ENCODE measurements at regions not wholly inside any gene's neighbourhood (a gene's known extent, or its start where the extent isn't known, plus 50 kb on each side); places are given as distances from the start of the nearest gene placed in this dataset.

DNA sequence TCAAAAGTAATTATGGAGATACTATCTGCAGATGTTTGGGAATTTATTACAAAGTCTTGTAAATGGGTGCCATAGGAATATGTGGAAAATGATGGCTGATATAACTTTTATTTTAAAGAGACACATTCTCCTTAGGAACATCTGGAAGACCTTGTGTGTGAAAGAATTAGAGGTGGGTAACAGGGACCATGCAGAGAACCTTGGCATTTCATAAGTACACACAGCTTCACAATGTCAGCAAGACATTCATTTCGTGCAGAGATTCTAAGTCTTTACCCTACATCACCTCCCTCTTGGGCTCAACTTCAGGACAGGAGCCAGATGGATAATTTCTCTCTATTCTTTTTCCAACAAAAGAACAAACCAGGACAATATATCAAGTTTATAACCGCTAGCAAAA is 458.1 kb upstream of the INTU start:
- Histone ChIP-seq H3K36me3 (no peaks in the 10 kb centered on the region), H3K4me3 (ENCODE audit: low read depth, low read length) (no peak overlapping the region), H3K27me3 (ENCODE audit: insufficient read depth, low read depth, severe bottlenecking) (no peaks in the 10 kb centered on the region), H3K27ac (no peak overlapping the region), H3K9me3 (ENCODE audit: severe bottlenecking) (no peaks in the 10 kb centered on the region)
- TF ChIP-seq, protein P1, sequence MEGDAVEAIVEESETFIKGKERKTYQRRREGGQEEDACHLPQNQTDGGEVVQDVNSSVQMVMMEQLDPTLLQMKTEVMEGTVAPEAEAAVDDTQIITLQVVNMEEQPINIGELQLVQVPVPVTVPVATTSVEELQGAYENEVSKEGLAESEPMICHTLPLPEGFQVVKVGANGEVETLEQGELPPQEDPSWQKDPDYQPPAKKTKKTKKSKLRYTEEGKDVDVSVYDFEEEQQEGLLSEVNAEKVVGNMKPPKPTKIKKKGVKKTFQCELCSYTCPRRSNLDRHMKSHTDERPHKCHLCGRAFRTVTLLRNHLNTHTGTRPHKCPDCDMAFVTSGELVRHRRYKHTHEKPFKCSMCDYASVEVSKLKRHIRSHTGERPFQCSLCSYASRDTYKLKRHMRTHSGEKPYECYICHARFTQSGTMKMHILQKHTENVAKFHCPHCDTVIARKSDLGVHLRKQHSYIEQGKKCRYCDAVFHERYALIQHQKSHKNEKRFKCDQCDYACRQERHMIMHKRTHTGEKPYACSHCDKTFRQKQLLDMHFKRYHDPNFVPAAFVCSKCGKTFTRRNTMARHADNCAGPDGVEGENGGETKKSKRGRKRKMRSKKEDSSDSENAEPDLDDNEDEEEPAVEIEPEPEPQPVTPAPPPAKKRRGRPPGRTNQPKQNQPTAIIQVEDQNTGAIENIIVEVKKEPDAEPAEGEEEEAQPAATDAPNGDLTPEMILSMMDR (IDR thresholded peaks at IDR 0.05; ENCODE audit: low read depth, low read length), result no peak
- DNase-seq, result no peak

DNA sequence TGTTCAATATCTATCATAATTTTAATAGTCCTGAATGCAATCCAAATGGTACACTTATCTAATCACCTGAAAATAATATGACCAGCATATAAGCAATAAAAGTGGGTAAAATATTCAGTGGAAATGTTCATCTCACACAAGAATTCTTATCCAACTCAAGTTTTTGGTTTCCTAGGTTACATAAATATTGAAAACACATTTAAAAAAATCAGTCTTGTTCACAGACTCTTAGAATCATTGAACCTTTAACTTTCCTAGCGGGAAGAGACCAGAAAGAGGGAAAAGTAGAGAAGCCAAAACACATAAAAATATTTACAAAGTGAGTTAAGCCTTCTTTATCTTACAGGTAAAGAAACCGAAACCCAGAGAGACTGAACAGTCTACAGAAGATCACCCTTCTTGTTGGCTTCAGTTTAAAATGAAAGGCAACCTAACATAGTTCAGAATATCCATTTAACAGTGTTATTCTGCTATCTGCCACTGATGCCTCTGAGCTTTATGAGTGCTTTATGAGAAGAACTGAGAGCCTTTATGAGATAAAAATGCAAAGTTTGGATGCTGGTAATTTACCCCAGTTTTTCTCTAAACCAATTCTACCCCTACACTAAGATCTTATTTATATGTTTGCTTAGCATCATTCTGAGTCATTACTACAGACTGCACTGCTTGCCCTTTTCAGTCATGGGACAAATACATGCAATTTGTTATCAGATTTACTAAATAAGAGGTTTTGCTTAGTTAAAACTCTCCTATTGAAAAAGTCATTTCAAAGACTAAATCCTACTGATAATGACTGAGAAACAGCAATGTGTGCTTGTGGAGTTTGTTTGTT is 453.3 kb upstream of the INTU start:
- no peaks in the 10 kb centered on the region for H3K27me3 ChIP-seq (ENCODE audit: insufficient read depth, low read depth, severe bottlenecking)
- no peak overlapping the region for H3K4me3 ChIP-seq (ENCODE audit: low read depth, low read length)
- DNase-seq, result no peak
- TF ChIP-seq, protein P1 (IDR thresholded peaks at IDR 0.05; ENCODE audit: low read depth, low read length), result no peak
- no peaks in the 10 kb centered on the region for H3K9me3 ChIP-seq (ENCODE audit: severe bottlenecking)
- H3K36me3 ChIP-seq, result no peaks in the 10 kb centered on the region
- H3K27ac ChIP-seq, result no peak overlapping the region

DNA sequence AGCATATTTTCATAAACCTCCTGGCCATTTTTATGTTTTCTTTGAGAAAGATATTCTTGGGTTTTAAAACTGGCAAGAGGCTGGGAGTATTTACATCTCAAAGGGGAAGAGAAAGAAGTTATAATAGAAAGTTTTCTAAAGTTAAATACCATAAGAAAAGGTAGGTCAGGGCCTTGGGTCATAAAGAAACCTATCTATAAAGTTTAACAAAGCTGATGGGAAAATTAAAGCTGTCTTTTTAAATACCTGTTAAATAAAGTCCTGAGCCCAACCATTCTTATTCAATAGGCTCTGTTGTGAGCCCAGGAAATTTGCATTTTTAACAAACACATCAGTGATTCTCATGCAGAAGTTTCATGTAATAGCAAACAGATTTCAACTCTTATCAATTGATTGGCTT is 451.8 kb upstream of the INTU start:
- Histone ChIP-seq H3K27me3 (ENCODE audit: insufficient read depth, low read depth, severe bottlenecking) (no peaks in the 10 kb centered on the region), H3K4me3 (ENCODE audit: low read depth, low read length) (no peak overlapping the region), H3K27ac (no peak overlapping the region), H3K36me3 (no peaks in the 10 kb centered on the region), H3K9me3 (ENCODE audit: severe bottlenecking) (no peaks in the 10 kb centered on the region)
- TF ChIP-seq, protein P1 (IDR thresholded peaks at IDR 0.05; ENCODE audit: low read depth, low read length), result no peak
- DNase-seq, result no peak

DNA sequence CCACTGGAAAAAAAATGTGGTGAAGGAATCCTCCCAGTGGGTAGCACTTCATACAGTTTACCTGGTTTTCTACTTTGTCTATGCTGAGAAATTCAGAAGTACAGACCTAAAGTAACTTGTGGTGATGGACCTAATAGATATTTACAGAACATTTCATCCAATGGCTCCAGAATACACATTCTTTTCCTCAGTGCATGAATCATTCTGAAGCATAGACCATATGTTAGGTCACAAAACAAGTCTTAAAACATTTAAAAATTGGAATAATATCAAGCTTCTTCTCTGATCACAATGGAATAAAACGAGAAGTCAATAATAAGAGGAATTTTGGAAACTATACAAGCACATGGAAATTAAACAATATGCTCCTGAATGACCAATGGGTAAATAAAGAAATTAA is 450.1 kb upstream of the INTU start:
- no peak for DNase-seq
- H3K9me3 ChIP-seq (ENCODE audit: severe bottlenecking), result no peaks in the 10 kb centered on the region
- H3K27ac ChIP-seq, result no peak overlapping the region
- no peaks in the 10 kb centered on the region for H3K36me3 ChIP-seq
- no peak overlapping the region for H3K4me3 ChIP-seq (ENCODE audit: low read depth, low read length)
- H3K27me3 ChIP-seq (ENCODE audit: insufficient read depth, low read depth, severe bottlenecking), result no peaks in the 10 kb centered on the region
- TF ChIP-seq, protein P1 (IDR thresholded peaks at IDR 0.05; ENCODE audit: low read depth, low read length), result no peak

DNA sequence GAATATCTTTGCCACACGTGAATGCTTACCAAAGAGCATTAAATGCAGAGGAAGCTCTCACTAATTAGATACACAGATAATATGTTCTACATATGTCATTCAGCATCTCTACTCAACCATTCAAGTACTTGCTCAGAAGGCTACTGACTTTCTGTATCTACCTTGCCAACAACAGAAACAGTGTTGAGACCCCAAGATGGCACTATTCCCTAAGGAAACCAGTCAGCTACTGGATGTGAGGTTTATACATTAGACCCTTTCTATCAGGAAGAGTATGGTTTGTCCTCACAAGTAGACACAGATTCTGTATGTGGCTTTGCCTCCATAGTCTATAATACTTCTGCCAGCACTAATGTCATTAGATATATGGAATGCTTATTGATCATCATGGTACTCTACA is 443.9 kb upstream of the INTU start:
- TF ChIP-seq, protein P1 (IDR thresholded peaks at IDR 0.05; ENCODE audit: low read depth, low read length), result peak; percentile 22; the same call in 1 of the 2 replicates
- DNase-seq, result peak; percentile 18
- Histone ChIP-seq H3K9me3 (ENCODE audit: severe bottlenecking) (no peaks in the 10 kb centered on the region), H3K36me3 (no peaks in the 10 kb centered on the region), H3K27me3 (ENCODE audit: insufficient read depth, low read depth, severe bottlenecking) (no peaks in the 10 kb centered on the region), H3K4me3 (ENCODE audit: low read depth, low read length) (no peak overlapping the region), H3K27ac (no peak overlapping the region)

DNA sequence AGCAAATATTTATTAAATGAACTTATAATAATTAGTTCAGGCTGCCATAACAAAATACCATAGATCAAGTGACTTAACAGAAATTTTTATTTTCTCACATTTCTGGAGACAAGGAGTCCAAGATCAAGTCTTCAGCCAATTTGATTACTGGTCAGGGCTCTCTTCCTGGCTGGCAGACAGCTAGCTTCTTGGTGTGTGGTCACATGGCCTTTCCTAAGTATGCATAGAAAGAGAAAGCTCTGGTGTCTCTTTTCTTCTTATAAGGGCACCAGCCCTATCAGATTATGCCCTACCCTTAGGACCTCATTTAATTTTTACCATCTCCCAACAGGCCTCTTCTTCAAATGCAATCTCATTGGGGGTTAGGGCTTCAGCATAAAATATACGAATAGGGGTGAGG is 438.5 kb upstream of the INTU start:
- no peaks in the 10 kb centered on the region for H3K27me3 ChIP-seq (ENCODE audit: insufficient read depth, low read depth, severe bottlenecking)
- H3K9me3 ChIP-seq (ENCODE audit: severe bottlenecking), result no peaks in the 10 kb centered on the region
- DNase-seq, result no peak
- H3K27ac ChIP-seq, result no peak overlapping the region
- no peaks in the 10 kb centered on the region for H3K36me3 ChIP-seq
- TF ChIP-seq, protein P1 (IDR thresholded peaks at IDR 0.05; ENCODE audit: low read depth, low read length), result no peak
- no peak overlapping the region for H3K4me3 ChIP-seq (ENCODE audit: low read depth, low read length)
